ENCODE measurements at regions not wholly inside any gene's neighbourhood (a gene's known extent, or its start where the extent isn't known, plus 50 kb on each side); places are given as distances from the start of the nearest gene placed in this dataset.
"Not testable (repeated sequence)": the region's sequence is repeated elsewhere in the genome, so short reads cannot be mapped to it uniquely, and the experiment has no call there.

DNA sequence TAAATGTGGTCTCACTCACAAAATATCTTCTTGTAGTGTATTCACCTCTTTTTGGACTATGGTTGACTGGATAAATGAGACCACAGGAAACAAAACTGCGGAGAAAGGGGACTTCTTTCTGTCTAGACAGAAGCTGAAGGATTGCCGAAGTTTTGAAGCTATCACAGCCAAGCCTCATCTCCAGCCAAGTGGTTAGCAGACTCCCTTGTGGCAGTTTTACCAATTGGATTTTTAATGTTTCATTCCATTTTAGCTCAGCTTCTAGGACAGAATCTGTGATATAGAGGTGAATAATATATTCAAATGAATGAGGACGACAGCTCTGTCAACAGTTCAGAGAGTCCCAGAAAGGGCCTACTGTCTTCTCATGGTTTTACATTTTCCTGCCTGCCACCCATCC, 215.7 kb upstream of the ZNF608 start:
- Mint-ChIP-seq H3K9me3 (peaks cover under 1 to 3% of the 10 kb centered on the region in 2 donors), H3K36me3 (ENCODE audit: insufficient read depth in 2 of 2) (no peaks in the 10 kb centered on the region), H3K4me1 (ENCODE audit: low read depth) (no peaks in the 10 kb centered on the region), H3K27me3 (ENCODE audit: low read depth) (no peaks in the 10 kb centered on the region), H3K4me3 (no peak overlapping the region), H3K27ac (no peak overlapping the region)
- DNase-seq (no peak), ATAC-seq (replicated peaks in 1 of 2) (no peak)

DNA sequence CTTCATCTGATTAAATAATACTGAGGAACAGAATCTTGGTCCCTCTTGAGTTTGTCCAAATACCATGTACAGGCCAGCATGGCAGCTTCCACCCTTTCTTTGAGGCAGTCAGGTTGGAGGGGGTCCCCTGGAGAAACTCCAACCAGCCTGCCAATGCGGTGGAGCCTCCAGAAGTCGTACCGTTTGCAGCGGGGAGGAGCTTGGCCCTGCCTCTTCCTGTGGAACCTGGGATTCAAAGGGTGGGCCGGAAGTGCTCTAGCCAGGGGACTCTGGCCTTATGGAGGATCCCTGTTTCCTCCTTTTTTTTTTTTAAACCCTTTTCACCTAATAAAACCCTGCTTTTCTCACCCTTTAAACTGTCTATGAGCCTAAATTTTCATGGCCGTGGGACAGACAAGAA, 216.3 kb upstream of the ZNF608 start:
- ATAC-seq (replicated peaks in 1 of 2): no peak

DNA sequence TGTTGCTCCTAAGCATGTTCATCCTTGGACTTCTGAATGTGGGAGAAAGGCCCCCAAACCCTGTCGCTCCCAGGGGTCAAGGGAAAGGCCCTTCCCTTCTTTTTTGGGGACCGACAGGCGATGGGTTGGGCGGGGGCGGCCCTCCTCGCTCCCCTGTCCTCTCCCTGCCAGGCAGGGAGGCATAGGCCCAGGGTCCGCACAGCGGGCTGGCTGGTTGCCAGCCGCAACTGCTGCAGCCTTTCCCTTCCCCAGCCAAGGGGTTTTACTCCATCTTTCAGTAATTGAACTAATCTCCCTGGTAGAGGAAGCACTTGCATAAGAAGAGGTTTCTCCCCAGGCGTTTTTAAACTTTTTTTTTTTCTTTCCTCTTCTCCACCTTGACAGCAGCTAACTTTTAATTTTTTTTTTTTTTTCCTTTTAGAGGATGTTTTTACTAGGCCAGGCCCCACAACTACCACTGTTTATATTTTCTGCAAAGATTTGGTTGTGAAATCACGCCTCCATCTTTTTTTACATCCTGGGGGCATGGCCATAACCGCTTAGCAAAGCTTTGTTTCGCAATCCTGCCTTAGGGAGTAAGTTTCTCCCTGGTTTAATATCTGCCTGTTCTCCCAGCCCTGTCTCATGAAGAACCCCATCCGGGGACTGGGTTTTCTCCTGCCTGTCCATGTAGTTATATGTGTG, 216.9 kb upstream of the ZNF608 start:
- no peaks in the 10 kb centered on the region for H3K4me1 Mint-ChIP-seq (ENCODE audit: low read depth)
- H3K36me3 Mint-ChIP-seq (ENCODE audit: insufficient read depth in 2 of 2): no peaks in the 10 kb centered on the region
- no peak for ATAC-seq (replicated peaks in 1 of 2)
- no peaks in the 10 kb centered on the region for H3K27me3 Mint-ChIP-seq (ENCODE audit: low read depth)
- no peak overlapping the region for H3K27ac Mint-ChIP-seq
- peaks cover 0 to 3% of the 10 kb centered on the region in 2 donors for H3K9me3 Mint-ChIP-seq
- no peak for DNase-seq
- no peak overlapping the region for H3K4me3 Mint-ChIP-seq

More for the DNA sequence above, 216.3 kb upstream of the ZNF608 start:
- H3K4me3 Mint-ChIP-seq: no peak overlapping the region
- H3K36me3 Mint-ChIP-seq (ENCODE audit: insufficient read depth in 2 of 2): no peaks in the 10 kb centered on the region
- H3K4me1 Mint-ChIP-seq (ENCODE audit: low read depth): no peaks in the 10 kb centered on the region
- no peak overlapping the region for H3K27ac Mint-ChIP-seq
- H3K9me3 Mint-ChIP-seq: peaks cover 0 to 3% of the 10 kb centered on the region in 2 donors
- no peaks in the 10 kb centered on the region for H3K27me3 Mint-ChIP-seq (ENCODE audit: low read depth)
- no peak for DNase-seq

DNA sequence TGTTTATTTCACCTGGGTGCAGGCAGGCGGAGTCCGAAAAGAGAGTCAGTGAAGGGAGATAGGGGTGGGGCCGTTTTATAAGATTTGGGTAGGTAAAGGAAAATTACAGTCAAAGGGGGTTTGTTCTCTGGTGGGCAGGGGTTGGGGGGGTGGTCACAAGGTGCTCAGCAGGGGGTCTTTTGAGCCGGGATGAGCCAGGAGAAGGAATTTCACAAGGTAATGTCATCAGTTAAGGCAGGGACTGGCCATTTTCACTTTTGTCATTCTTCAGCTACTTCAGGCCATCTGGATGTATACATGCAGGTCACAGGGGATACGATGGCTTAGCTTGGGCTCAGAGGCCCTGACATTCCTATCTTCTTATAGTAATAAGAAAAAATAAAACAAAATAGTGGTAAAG, 220.3 kb upstream of the ZNF608 start:
- not testable (repeated sequence) for H3K9me3 Mint-ChIP-seq; H3K4me1 Mint-ChIP-seq (ENCODE audit: low read depth); DNase-seq; H3K27ac Mint-ChIP-seq; H3K36me3 Mint-ChIP-seq (ENCODE audit: insufficient read depth in 2 of 2); H3K4me3 Mint-ChIP-seq; H3K27me3 Mint-ChIP-seq (ENCODE audit: low read depth); ATAC-seq (replicated peaks in 1 of 2)

DNA sequence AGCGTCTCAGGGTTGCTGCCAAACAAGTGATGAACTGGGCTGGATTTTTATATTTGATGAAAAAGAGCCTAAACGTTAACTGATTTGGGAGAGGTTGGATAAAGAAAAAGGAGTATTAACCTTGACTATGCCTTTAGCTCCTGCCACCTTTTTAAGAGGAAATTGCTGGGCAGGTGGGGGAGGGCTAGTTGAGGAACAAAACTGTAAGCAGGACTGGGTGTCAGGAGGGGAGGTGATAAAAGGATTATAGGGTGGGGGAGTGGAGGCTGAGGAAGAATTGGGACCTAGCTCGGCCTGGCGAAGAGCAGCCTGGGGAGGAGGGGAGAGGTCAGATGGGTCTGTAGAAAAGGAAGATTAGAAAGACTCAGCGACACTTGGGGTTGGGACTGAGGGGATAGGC, 223.9 kb upstream of the ZNF608 start:
- H3K4me3 Mint-ChIP-seq; H3K36me3 Mint-ChIP-seq (ENCODE audit: insufficient read depth in 2 of 2); H3K27ac Mint-ChIP-seq; DNase-seq; H3K4me1 Mint-ChIP-seq (ENCODE audit: low read depth); ATAC-seq (replicated peaks in 1 of 2); H3K27me3 Mint-ChIP-seq (ENCODE audit: low read depth); H3K9me3 Mint-ChIP-seq: not testable (repeated sequence)

DNA sequence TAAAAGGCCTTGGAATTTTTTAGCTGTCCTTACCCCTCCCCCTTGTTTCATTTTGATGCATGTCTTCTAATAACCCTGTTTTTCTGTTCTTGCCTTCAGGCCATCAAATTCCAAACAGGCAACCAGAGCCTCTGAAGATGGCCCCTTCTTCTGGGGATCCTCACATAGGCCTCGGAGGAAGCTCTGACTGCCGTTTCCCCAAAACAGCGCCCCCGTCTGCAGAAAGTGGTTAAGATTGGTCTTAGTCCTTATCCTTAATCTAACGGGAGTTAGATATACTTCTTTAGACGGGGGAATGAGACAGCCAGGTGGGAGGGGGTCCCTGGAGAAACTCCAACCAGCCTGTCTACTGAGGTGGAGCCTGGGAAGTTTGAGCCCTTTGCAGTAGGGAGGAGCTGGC, 226.3 kb upstream of the ZNF608 start:
- H3K9me3 Mint-ChIP-seq: peaks cover 0 to 4% of the 10 kb centered on the region in 2 donors
- H3K27ac Mint-ChIP-seq: no peak overlapping the region
- no peaks in the 10 kb centered on the region for H3K27me3 Mint-ChIP-seq (ENCODE audit: low read depth)
- ATAC-seq (replicated peaks in 1 of 2) (no peak), DNase-seq (no peak)
- H3K4me3 Mint-ChIP-seq: no peak overlapping the region
- no peaks in the 10 kb centered on the region for H3K4me1 Mint-ChIP-seq (ENCODE audit: low read depth)
- H3K36me3 Mint-ChIP-seq (ENCODE audit: insufficient read depth in 2 of 2): no peaks in the 10 kb centered on the region

DNA sequence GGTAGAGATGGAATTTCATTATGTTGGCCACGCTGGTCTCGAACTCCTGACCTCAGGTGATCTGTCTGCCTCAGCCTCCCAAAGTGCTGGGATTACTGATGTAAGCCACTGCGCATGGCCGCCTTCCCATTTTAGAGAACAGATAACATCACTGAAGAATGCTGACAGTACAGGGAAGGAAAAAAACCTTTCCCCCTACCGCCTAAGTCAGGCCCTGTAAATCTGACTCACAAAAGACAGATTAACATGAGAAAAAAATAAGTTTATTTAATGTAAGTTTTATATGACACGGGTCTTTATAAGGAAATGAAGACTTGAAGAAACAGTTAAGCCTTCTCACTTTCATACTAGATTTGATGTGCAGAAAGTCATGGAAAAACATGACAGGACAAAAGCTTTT, 227.2 kb upstream of the ZNF608 start:
- H3K27ac Mint-ChIP-seq: no peak overlapping the region
- no peaks in the 10 kb centered on the region for H3K36me3 Mint-ChIP-seq (ENCODE audit: insufficient read depth in 2 of 2)
- DNase-seq: no peak
- peaks cover 0 to 4% of the 10 kb centered on the region in 2 donors for H3K9me3 Mint-ChIP-seq
- no peaks in the 10 kb centered on the region for H3K27me3 Mint-ChIP-seq (ENCODE audit: low read depth)
- ATAC-seq (replicated peaks in 1 of 2): no peak
- H3K4me1 Mint-ChIP-seq (ENCODE audit: low read depth): no peaks in the 10 kb centered on the region
- no peak overlapping the region for H3K4me3 Mint-ChIP-seq

DNA sequence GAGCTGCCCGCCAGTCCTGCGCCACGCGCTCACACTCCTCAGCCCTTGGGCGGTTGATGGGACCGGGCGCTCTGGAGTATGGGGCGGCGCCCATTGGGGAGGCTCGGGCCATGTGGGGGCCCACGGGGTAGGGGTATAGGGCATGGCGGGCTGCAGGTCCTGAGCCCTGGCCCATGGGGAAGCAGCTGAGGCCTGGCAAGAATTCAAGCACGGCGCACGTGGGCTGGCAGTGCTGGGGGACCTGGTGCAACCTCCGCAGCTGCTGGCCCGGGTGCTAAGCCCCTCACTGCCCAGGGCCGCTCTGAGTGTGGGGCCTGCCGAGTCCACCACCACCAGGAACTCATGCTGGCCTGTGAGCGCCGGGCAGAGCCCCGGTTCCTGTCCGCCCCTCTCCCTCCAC, 229.6 kb upstream of the ZNF608 start:
- no peak overlapping the region for H3K27ac Mint-ChIP-seq
- H3K36me3 Mint-ChIP-seq (ENCODE audit: insufficient read depth in 2 of 2): no peaks in the 10 kb centered on the region
- ATAC-seq (replicated peaks in 1 of 2) (no peak), DNase-seq (no peak)
- no peak overlapping the region for H3K4me3 Mint-ChIP-seq
- peaks cover 0 to 3% of the 10 kb centered on the region in 2 donors for H3K9me3 Mint-ChIP-seq
- H3K27me3 Mint-ChIP-seq (ENCODE audit: low read depth): no peaks in the 10 kb centered on the region
- no peaks in the 10 kb centered on the region for H3K4me1 Mint-ChIP-seq (ENCODE audit: low read depth)

DNA sequence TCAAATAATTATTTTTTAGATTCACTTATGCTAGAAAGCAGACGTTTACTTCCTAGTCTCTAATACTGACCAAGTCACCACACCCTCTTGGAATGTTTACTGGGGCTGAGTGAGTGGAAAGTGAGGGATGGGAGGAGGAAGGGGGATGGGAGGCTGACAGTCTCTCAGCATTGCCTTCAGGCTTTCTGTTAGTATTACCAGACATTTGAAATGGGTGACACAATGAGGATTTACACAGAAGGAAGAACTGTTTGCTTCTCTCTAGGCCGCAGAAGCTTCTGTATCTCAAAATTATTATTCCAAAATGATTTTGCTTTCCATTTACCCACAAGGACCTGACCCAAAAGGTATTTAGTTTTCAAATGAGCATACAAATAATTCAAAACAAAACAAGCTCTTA, 232.8 kb upstream of the ZNF608 start:
- Mint-ChIP-seq H3K4me3 (no peak overlapping the region), H3K27me3 (ENCODE audit: low read depth) (no peaks in the 10 kb centered on the region), H3K4me1 (ENCODE audit: low read depth) (no peaks in the 10 kb centered on the region), H3K9me3 (peaks cover 0 to 3% of the 10 kb centered on the region in 2 donors), H3K27ac (no peak overlapping the region), H3K36me3 (ENCODE audit: insufficient read depth in 2 of 2) (no peaks in the 10 kb centered on the region)
- no peak for ATAC-seq (replicated peaks in 1 of 2)
- DNase-seq: no peak

DNA sequence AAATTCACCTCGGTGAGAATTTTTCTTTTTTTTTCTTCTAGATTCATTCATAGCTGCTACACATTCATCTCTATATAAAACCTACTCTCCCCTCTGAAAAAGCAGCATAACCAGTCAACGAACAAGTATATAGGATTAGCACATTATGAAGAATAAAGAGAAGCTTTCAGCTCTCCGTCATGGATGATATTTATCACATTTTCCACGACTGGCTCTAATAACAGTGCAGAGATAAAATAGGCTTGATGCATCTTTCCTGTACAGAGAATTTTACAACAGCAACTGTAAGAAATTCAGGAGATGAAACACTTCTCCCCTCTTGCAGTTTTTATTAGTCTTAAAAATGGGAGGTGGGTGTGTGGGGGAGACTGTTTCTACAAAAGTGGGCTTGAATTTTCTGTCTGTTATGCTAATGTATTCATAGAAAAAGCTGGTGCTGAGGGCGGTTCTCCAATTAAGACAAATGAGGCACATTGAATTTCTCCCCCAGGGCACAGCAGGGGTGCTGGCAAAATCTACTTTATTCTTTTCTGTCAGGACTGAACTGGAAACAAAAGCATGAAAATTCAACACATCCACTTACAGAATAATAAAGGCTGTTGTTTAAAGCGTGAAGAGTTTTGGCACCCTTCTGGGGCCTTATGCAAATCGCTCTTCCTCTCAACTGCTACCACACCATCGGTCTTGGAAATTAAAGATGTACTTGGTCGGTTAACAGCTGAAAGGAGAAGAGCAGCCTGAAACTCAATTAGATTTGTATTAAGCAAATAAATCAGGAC, 233.9 kb upstream of the ZNF608 start:
- H3K4me3 Mint-ChIP-seq: no peak overlapping the region
- H3K36me3 Mint-ChIP-seq (ENCODE audit: insufficient read depth in 2 of 2): no peaks in the 10 kb centered on the region
- H3K4me1 Mint-ChIP-seq (ENCODE audit: low read depth): no peaks in the 10 kb centered on the region
- no peaks in the 10 kb centered on the region for H3K27me3 Mint-ChIP-seq (ENCODE audit: low read depth)
- no peak overlapping the region for H3K27ac Mint-ChIP-seq
- DNase-seq: no peak
- no peak for ATAC-seq (replicated peaks in 1 of 2)
- peaks cover 0 to 6% of the 10 kb centered on the region in 2 donors for H3K9me3 Mint-ChIP-seq

DNA sequence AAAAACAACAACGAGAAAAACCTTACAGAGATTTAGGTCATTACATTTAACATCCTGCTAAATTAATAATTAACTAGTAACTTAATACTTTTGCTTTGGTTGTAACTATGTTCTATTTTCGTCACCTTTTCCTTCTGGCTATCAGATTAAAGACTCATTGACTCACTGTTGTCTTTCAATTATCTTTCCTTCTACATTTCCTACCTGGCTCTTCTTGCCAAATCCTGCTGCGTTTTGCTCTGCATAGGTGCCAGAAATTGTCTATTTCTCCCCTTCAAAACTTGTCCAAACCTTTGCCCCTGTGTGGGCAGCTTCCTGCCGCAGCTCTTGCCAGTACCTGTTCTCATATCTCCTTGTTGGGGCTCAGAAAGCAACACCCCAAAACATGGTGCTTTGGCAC, 235.5 kb upstream of the ZNF608 start:
- ATAC-seq (replicated peaks in 1 of 2) (no peak), DNase-seq (no peak)
- Mint-ChIP-seq H3K9me3 (peaks cover 0 to 7% of the 10 kb centered on the region in 2 donors), H3K4me1 (ENCODE audit: low read depth) (no peaks in the 10 kb centered on the region), H3K27me3 (ENCODE audit: low read depth) (no peaks in the 10 kb centered on the region), H3K27ac (no peak overlapping the region), H3K4me3 (no peak overlapping the region), H3K36me3 (ENCODE audit: insufficient read depth in 2 of 2) (no peaks in the 10 kb centered on the region)

DNA sequence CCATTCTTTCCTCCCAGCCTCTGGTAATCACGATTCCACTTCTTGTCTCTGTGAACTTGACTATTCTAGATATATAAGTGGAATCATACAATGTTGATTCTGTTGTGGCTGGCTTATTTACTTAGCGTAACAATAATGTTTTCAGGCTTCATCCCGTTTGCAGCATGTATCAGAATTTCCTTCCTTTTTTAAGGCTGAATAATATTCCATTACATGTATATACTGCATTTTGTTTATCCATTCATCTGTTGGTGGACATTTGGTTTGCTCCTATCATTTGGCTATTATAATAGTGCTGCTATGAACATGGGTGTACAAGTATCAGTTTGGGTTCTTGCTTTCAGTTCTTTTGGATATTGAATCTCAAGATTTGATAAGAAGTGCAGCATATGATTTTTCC, 239.7 kb upstream of the ZNF608 start:
- Mint-ChIP-seq H3K27me3 (ENCODE audit: low read depth) (no peaks in the 10 kb centered on the region), H3K27ac (no peak overlapping the region), H3K4me1 (ENCODE audit: low read depth) (no peaks in the 10 kb centered on the region), H3K9me3 (peaks cover 6 to 10% of the 10 kb centered on the region in 2 donors), H3K36me3 (ENCODE audit: insufficient read depth in 2 of 2) (no peaks in the 10 kb centered on the region), H3K4me3 (no peak overlapping the region)
- DNase-seq (no peak), ATAC-seq (replicated peaks in 1 of 2) (no peak)

DNA sequence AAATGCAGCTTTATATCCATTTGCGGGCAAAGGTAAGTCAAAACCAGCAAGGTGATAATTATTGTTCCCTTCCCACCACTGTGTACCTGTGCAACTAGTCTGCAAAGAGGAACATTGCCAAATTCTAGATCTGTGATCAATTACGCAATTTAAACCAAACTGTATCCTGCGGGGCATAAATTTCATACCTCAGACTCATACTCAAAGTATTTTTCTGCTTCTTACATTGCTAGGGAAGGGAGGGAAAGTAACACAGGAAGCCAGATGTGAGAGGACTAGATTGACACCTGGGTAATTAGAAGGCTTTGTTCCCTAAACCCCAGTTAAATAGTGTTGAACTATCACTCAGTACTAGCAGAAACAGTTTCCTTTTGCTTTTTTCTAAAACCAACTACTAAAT, 240.2 kb upstream of the ZNF608 start:
- DNase-seq: no peak

DNA sequence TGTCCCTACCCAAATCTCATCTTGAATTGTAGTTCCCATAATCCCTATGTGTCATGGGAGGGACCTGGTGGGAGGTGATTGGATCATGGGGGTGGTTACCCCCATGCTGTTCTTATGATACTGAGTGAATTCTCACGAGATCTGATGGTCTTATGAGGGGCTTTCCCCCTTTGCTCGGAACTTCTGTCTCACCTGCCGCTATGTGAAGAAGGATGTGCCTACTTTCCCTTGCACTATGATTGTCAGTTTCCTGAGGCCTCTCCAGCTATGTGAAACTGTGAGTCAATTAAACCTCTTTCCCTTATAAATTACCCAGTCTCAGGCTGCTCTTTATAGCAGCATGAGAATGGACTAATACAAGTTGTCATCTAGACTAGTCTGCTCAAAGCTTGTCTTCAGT, 241.3 kb upstream of the ZNF608 start:
- ATAC-seq (replicated peaks in 1 of 2): not testable (repeated sequence)

More for the DNA sequence above, 240.2 kb upstream of the ZNF608 start:
- peaks cover 6 to 10% of the 10 kb centered on the region in 2 donors for H3K9me3 Mint-ChIP-seq
- H3K27me3 Mint-ChIP-seq (ENCODE audit: low read depth): no peaks in the 10 kb centered on the region
- no peak overlapping the region for H3K27ac Mint-ChIP-seq
- no peaks in the 10 kb centered on the region for H3K4me1 Mint-ChIP-seq (ENCODE audit: low read depth)
- no peak for ATAC-seq (replicated peaks in 1 of 2)
- no peak overlapping the region for H3K4me3 Mint-ChIP-seq
- no peaks in the 10 kb centered on the region for H3K36me3 Mint-ChIP-seq (ENCODE audit: insufficient read depth in 2 of 2)

More for the DNA sequence above, 241.3 kb upstream of the ZNF608 start:
- H3K27ac Mint-ChIP-seq; H3K36me3 Mint-ChIP-seq (ENCODE audit: insufficient read depth in 2 of 2); H3K27me3 Mint-ChIP-seq (ENCODE audit: low read depth); H3K4me3 Mint-ChIP-seq; H3K4me1 Mint-ChIP-seq (ENCODE audit: low read depth); H3K9me3 Mint-ChIP-seq; DNase-seq: not testable (repeated sequence)
